GM10266 (cell line): ENCODE measurements at regions not wholly inside any gene's neighbourhood (a gene's known extent, or its start where the extent isn't known, plus 50 kb on each side); places are given as distances from the start of the nearest gene placed in this dataset.

Source experiments
- DNase-seq: peaks from one replicate; pipeline ENCODE4 v3.0.0; 2012; ENCODE audit errors: extremely low spot score
- TF ChIP-seq, protein P1 (sequence below): IDR thresholded peaks from 2 replicates; pipeline ENCODE4 v1.5.1; 2012; ENCODE audit warnings: mild to moderate bottlenecking, low read depth; ENCODE audit not compliant: control insufficient read depth, insufficient read depth; ENCODE audit errors: missing control alignments

DNA sequence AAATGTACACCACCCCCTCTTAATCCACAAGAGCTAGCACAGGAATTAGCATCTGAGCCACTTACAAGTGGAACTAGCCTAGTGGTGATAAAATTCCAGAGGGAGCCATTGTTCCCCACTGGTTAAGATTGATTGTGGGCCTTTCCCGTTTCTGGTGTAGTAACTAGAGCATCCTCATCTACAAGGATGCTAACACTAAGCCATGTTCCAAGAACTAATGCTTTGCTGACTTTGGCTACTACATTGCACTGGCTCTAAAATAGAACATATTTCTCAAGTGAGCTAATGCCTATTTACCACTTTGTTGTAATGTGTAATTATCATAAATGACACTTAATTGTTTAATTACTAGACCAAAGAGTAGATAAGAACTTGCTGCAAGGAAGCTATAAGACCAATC is 143.7 kb downstream of the FZD1 start:
- TF ChIP-seq, protein P1, sequence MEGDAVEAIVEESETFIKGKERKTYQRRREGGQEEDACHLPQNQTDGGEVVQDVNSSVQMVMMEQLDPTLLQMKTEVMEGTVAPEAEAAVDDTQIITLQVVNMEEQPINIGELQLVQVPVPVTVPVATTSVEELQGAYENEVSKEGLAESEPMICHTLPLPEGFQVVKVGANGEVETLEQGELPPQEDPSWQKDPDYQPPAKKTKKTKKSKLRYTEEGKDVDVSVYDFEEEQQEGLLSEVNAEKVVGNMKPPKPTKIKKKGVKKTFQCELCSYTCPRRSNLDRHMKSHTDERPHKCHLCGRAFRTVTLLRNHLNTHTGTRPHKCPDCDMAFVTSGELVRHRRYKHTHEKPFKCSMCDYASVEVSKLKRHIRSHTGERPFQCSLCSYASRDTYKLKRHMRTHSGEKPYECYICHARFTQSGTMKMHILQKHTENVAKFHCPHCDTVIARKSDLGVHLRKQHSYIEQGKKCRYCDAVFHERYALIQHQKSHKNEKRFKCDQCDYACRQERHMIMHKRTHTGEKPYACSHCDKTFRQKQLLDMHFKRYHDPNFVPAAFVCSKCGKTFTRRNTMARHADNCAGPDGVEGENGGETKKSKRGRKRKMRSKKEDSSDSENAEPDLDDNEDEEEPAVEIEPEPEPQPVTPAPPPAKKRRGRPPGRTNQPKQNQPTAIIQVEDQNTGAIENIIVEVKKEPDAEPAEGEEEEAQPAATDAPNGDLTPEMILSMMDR, result no peak
- DNase-seq, result no peak

- TF ChIP-seq, protein P1, result no peak
- no peak for DNase-seq
These were observed 144.3 kb downstream of the FZD1 start for GRCh38 chr7:91408388-91409154.

- DNase-seq, result no peak
- TF ChIP-seq, protein P1, result no peak
These were observed 146.8 kb downstream of the FZD1 start for GRCh38 chr7:91411060-91411459.

DNA sequence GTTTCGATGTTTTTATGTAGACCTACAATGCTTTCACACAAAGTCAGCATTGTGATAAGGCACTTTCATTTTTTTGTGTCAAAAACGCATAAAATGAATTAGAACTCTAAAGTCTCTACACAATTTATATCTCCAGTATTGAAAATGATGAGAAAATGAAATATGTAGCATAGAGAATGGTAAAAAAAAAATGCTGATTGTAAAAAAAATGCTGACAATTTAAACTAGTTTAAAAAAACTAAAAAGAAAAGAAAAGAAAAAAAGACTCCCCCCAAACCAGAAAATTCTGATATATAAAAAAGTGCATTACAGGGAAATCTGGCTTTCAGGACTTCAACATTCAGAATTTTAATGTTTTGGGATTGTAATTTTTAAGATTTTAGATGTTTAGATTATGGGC is 148.1 kb downstream of the FZD1 start:
- TF ChIP-seq, protein P1, result no peak
- no peak for DNase-seq

GRCh38 chr7:91414734-91415133 is 150.5 kb downstream of the FZD1 start:
- DNase-seq, result no peak
- TF ChIP-seq, protein P1, result no peak

- DNase-seq, result no peak
These were observed 152.1 kb downstream of the FZD1 start for GRCh38 chr7:91416155-91416865.

More at GRCh38 chr7:91416155-91416865, 152.1 kb downstream of the FZD1 start:
- TF ChIP-seq, protein P1, result no peak
